Osteoblast (primary cell): ENCODE measurements at regions not wholly inside any gene's neighbourhood (a gene's known extent, or its start where the extent isn't known, plus 50 kb on each side); places are given as distances from the start of the nearest gene placed in this dataset.

ENCODE experiments used
- DNase-seq: peaks from one replicate; pipeline ENCODE4 v3.0.0; 2011; ENCODE audit warnings: low spot score, mixed read lengths; ENCODE audit not compliant: insufficient read length; ENCODE audit errors: missing footprints
- H2AFZ ChIP-seq: 2 replicates; pipeline ENCODE4 v1.6.0; 2011; ENCODE audit warnings: mild to moderate bottlenecking, low read length
- H3K27ac ChIP-seq: 2 replicates; pipeline ENCODE4 v1.5.1; 2011; ENCODE audit warnings: mild to moderate bottlenecking, low read depth, low read length, moderate library complexity
- H3K27me3 ChIP-seq: 2 replicates; pipeline ENCODE4 v1.6.0; 2012; ENCODE audit warnings: mild to moderate bottlenecking, control low read depth, inconsistent platforms, low read length, moderate library complexity; ENCODE audit not compliant: insufficient read depth
- H3K36me3 ChIP-seq: 2 replicates; pipeline ENCODE4 v1.5.1; 2011; ENCODE audit warnings: mild to moderate bottlenecking, low read length, control low read depth, moderate library complexity; ENCODE audit not compliant: insufficient read depth
- H3K4me1 ChIP-seq: 2 replicates; pipeline ENCODE4 v1.5.1; 2011; ENCODE audit warnings: mild to moderate bottlenecking, low read length, control low read depth, moderate library complexity; ENCODE audit not compliant: insufficient read depth
- H3K4me2 ChIP-seq: 2 replicates; pipeline ENCODE4 v1.6.0; 2011; ENCODE audit warnings: mild to moderate bottlenecking, low read length; ENCODE audit not compliant: insufficient read depth
- H3K4me3 ChIP-seq: fragments of 200-600 bp; sonication (generic); 3 replicates; pipeline ENCODE4 v1.5.1; 2012; ENCODE audit warnings: mild to moderate bottlenecking, low read length, inconsistent platforms; ENCODE audit not compliant: insufficient read depth
- H3K79me2 ChIP-seq: 2 replicates; pipeline ENCODE4 v1.6.0; 2012; ENCODE audit warnings: mild to moderate bottlenecking, low read length, control low read depth, inconsistent platforms; ENCODE audit not compliant: insufficient read depth
- H3K9me3 ChIP-seq: 2 replicates; pipeline ENCODE4 v1.5.1; 2011; ENCODE audit warnings: low read depth, low read length, control low read depth
- H4K20me1 ChIP-seq: 2 replicates; pipeline ENCODE4 v1.6.0; 2012; ENCODE audit warnings: mild to moderate bottlenecking, low read length, control low read depth; ENCODE audit not compliant: insufficient read depth
- TF ChIP-seq, protein P1 (sequence below): IDR thresholded peaks from 2 replicates; pipeline ENCODE4 v1.5.1; 2011; ENCODE audit warnings: mild to moderate bottlenecking, low read depth, low read length, moderate library complexity; ENCODE audit errors: extremely low read depth

DNA sequence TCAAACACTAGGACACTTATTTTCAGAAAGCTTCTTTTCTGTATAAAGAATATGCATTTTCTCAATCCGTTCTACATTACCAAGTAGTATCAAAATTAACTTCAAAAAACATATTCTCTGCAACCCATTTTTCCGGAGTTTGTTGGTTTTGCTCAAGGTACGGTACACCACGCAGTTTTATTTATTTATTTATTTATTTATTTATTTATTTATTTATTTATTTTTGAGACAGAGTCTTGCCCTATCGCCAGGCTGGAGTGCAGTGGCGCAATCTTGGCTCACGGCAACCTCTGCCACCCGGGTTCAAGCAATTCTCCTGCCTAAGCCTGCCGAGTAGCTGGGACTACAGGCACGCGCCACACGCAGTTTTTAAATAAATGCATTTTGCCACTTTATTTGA lies 900.3 kb downstream of the CBLN2 start:
- H3K4me2 ChIP-seq: no peak overlapping the region
- DNase-seq: no peak
- peaks cover 6% of the 10 kb centered on the region for H3K9me3 ChIP-seq
- no peaks in the 10 kb centered on the region for H3K4me1 ChIP-seq
- no peaks in the 10 kb centered on the region for H3K36me3 ChIP-seq
- no peaks in the 10 kb centered on the region for H4K20me1 ChIP-seq
- H3K27me3 ChIP-seq: no peaks in the 10 kb centered on the region
- no peak overlapping the region for H2AFZ ChIP-seq
- no peaks in the 10 kb centered on the region for H3K79me2 ChIP-seq
- H3K27ac ChIP-seq: no peak overlapping the region
- H3K4me3 ChIP-seq: no peak overlapping the region
- TF ChIP-seq, protein P1, sequence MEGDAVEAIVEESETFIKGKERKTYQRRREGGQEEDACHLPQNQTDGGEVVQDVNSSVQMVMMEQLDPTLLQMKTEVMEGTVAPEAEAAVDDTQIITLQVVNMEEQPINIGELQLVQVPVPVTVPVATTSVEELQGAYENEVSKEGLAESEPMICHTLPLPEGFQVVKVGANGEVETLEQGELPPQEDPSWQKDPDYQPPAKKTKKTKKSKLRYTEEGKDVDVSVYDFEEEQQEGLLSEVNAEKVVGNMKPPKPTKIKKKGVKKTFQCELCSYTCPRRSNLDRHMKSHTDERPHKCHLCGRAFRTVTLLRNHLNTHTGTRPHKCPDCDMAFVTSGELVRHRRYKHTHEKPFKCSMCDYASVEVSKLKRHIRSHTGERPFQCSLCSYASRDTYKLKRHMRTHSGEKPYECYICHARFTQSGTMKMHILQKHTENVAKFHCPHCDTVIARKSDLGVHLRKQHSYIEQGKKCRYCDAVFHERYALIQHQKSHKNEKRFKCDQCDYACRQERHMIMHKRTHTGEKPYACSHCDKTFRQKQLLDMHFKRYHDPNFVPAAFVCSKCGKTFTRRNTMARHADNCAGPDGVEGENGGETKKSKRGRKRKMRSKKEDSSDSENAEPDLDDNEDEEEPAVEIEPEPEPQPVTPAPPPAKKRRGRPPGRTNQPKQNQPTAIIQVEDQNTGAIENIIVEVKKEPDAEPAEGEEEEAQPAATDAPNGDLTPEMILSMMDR: no peak

DNA sequence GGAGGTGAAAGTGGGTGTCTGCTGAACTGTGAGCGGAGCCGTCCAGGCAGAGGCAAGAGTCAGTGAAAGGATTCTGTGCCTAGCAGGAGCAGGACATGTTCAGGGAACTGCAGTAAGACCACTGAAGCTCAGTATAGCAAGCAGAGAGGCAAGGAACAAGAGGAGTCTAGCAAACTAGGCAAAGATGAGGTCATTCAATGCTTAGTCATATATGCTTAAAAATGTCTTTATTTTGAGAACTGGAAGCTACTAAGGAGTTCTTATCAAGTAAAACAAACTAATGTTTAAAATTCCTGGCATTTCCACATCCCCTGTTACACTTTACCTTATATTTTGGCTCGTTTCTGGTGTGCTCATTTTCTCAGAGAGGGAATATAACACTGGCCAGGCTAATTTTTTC lies 913.4 kb downstream of the CBLN2 start:
- Histone ChIP-seq H3K36me3 (no peaks in the 10 kb centered on the region), H3K27ac (no peak overlapping the region), H4K20me1 (no peaks in the 10 kb centered on the region), H2AFZ (no peak overlapping the region), H3K4me1 (no peaks in the 10 kb centered on the region), H3K4me3 (no peak overlapping the region), H3K4me2 (no peak overlapping the region), H3K79me2 (no peaks in the 10 kb centered on the region), H3K27me3 (no peaks in the 10 kb centered on the region), H3K9me3 (no peaks in the 10 kb centered on the region)
- no peak for DNase-seq
- TF ChIP-seq, protein P1: no peak

DNA sequence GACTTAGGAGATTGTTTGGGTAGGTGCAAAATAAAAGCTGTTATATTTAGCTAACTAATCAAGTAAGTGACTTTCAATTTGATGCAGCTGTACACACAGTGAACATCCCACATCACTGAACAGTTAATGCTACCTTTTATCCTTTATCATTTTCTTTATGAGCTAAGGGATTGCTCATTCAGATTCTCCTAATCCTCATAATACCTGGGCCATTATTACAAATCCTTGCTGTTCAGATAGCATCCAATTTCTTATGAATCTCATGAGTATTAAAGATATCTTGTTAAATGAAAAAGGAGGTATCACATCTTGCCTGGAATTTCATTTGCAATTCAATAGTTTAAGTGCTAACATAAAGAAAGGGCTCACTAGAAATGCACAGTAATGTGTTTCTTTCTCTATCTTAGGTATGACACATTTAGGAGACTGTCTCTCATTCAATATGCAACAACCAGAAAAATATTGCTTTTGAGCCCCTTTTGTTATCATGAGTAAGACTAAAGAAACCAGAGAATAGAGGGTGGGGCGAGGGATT lies 918.5 kb downstream of the CBLN2 start:
- TF ChIP-seq, protein P1: no peak
- Histone ChIP-seq H2AFZ (no peak overlapping the region), H4K20me1 (no peaks in the 10 kb centered on the region), H3K36me3 (no peaks in the 10 kb centered on the region), H3K27me3 (no peaks in the 10 kb centered on the region), H3K4me2 (no peak overlapping the region), H3K4me1 (no peaks in the 10 kb centered on the region), H3K9me3 (peaks cover 5% of the 10 kb centered on the region), H3K4me3 (no peak overlapping the region), H3K79me2 (no peaks in the 10 kb centered on the region), H3K27ac (no peak overlapping the region)
- DNase-seq: no peak

DNA sequence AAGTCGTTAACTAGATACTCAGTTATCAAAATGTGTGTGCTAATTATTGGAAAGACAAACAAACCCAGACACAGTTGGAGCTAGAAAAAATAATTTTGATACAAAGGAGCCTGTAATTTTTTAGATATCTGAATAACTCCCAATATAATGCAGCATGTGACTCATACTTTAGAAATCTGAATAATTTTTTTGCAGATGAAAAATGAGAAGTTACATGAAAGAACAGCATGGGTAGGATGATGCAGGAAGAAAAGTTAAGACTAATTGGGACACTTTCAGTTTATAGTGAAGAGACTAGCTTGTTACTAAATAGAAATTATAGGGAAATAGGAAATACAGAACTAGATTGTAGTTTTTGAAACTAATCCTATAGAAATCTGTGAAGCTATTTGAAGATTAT lies 945.8 kb downstream of the CBLN2 start:
- no peaks in the 10 kb centered on the region for H3K36me3 ChIP-seq
- H3K27me3 ChIP-seq: no peaks in the 10 kb centered on the region
- H3K4me1 ChIP-seq: no peaks in the 10 kb centered on the region
- H3K9me3 ChIP-seq: no peaks in the 10 kb centered on the region
- no peak overlapping the region for H3K4me3 ChIP-seq
- no peak overlapping the region for H2AFZ ChIP-seq
- TF ChIP-seq, protein P1: no peak
- no peaks in the 10 kb centered on the region for H3K79me2 ChIP-seq
- no peaks in the 10 kb centered on the region for H4K20me1 ChIP-seq
- H3K4me2 ChIP-seq: no peak overlapping the region
- DNase-seq: no peak
- no peak overlapping the region for H3K27ac ChIP-seq
